Mucosa of gallbladder (tissue), 1 donor: ENCODE measurements at regions not wholly inside any gene's neighbourhood (a gene's known extent, or its start where the extent isn't known, plus 50 kb on each side); places are given as distances from the start of the nearest gene placed in this dataset.
"Not testable (repeated sequence)": the region's sequence is repeated elsewhere in the genome, so short reads cannot be mapped to it uniquely, and the experiment has no call there.

Experiments
- DNase-seq: peaks from one replicate; pipeline ENCODE4 v3.0.0-alpha.2; 2020; ENCODE audit warnings: low spot score
- donor health status: DM: no; HTN: no; CAD: no.

- no peak for DNase-seq
These were observed 109.3 kb upstream of the CPSF6 start for GRCh38 chr12:69130064-69130463.

DNA sequence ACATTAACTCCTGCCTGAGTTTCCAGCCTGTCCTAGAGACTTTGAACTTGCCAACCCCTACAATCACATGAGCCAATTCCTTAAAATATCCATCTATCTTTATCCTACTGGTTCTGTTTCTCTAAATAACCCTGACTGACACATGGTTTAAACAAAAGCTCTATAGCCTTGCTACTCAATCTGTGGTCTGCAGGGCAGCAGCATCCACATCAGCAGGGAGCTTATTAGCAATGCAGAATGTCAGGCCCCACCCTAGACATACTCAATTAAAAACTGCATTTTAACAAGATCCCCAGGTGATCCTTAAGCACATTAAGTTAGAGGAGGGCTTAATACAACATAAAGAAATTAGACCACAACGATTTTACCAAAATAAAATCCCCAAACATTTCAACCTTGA is 108.3 kb upstream of the CPSF6 start:
- no peak for DNase-seq

DNA sequence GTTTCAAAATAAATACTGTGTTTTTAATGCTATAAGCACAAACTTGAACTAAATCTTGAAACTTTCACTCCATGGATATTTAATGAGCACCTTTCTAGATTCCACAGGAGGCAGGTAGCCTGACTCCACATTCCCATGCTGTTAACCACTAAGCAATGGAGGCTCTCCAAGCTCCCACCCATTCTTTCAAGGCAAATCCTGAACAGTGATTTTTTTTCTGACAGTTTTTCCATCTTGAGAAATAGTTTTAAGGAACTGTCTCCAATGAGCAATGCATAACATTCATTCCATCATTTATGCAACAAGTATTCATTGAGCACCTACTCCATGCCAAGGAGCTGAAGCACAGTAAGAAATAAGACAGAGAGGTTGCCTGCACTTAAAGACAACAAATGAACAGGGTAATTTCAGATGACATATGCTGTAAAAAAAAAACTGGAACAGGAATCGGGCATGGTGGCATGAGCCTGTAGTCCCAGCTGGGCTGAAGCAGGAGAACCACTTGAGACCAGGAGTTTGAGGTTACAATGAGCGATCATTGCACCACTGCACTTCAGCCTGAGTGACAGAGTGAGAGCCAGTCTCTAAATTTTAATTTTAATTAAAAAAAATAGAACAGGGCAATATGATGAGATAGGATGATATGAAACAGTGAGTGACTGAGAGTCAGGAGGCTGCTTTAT is 102.3 kb upstream of the CPSF6 start:
- no peak for DNase-seq

GRCh38 chr12:69141074-69141473 is 98.3 kb upstream of the CPSF6 start:
- no peak for DNase-seq

- DNase-seq: no peak
These were observed 90.1 kb upstream of the CPSF6 start for GRCh38 chr12:69149270-69149669.

GRCh38 chr12:69150083-69150795 is 89.1 kb upstream of the CPSF6 start:
- no peak for DNase-seq

DNA sequence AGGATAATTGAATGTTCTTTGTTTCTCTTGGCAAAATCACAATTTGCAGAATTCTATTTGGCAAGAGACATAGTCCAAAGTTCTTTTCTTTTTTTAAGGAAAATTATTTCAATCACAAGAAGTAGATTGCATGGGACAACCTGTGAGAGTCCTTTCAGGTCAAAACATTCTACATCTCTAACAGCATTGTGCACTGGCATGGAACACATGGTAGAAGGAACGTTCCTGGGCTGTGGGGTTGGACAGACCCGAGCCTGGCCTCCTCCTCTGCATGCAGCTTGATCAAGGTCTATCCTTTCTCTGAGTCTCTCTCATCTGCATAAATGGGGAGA is 88.6 kb upstream of the CPSF6 start:
- DNase-seq: no peak

GRCh38 chr12:69151254-69151764 is 88.1 kb upstream of the CPSF6 start:
- peak; percentile 42 for DNase-seq

DNA sequence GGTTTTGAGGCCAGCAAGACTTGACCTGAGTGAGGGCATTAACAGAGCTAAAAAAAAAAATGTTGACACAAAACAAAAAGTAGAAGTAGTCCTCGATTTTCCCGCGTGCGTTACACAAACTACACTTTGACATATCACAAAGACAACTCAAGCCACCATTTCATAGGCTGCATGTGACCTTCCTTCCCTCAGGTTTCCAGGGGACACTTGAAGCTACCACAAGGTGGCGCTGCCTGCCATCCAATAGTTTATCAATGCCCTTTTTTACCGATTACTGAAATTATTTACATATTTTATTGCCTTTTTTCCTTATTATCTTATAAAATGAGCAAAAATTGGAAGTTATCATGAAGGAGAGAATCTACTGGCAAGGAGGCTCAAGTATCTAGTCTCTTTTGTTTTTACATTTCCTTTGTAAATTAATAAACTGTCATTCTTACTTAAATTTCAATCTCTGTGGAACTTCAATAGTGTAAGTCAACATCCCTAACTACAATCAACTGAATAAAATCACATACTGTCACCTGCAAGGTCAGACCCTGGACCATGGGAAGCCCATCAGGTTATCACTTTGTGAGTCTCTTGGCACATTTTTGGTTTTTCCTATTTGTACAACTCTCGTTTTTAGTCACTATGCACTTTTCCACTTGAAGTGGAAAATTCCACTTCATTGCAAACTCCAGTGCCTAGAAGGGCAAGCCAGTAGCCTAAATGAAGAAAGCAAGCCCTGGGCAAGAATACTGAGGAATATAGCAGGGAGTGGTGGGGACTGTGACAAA is 84.6 kb upstream of the CPSF6 start:
- DNase-seq: peak; percentile 69

GRCh38 chr12:69157023-69157655 is 82.2 kb upstream of the CPSF6 start:
- peak; percentile 86 for DNase-seq

DNA sequence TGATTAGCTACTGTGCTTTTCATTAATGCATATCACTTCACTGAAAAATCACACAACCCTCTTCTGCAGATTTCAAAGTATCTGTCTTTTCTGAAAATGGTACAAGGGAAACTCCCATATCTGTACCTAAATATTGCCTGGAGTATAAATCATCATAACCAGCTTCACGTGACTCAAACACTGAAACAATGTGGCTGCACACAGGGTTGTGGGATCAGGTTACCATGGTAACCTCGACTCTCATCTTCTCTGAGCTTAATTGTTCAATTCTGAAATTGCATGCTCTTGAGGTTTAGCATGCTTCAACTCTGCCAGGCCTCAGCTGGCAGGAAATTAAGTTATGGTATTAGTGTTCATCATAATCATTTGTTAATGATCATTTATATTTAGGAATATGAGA is 77.5 kb upstream of the CPSF6 start:
- no peak for DNase-seq

DNA sequence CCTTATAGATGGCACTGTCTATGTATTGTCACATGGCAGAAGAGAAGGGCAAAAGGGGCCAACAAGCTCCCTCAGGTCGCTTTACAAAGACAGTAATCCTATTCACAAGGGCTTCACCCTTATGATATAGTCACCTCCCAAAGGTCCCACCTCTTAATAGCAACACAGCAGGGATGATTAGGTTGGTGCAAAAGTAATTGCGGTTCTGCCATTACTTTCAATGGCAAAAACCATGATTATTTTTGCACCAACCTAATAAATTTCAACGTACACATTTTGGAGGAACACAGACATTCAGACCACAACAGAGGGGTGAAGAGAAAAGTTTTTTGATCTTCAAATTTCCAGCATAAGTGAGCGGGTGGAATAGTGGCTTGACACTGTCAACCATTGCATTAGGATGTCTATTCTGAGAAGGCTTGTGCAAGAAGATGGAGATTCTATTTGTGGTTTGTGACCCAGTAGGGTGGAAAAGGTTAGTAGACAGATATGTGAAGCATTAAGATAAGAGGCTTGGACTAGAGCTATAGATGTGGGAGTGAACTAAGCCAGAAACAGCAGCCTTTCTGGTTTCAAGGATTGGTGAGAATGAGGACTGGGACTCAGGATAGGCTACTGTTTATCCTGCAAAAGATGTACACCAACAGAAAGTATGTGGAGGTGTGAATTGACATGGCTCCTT is 75.5 kb upstream of the CPSF6 start:
- no peak for DNase-seq

- no peak for DNase-seq
These were observed 71.7 kb upstream of the CPSF6 start for GRCh38 chr12:69167648-69168165.

GRCh38 chr12:69168363-69168762 is 71.0 kb upstream of the CPSF6 start:
- no peak for DNase-seq

DNA sequence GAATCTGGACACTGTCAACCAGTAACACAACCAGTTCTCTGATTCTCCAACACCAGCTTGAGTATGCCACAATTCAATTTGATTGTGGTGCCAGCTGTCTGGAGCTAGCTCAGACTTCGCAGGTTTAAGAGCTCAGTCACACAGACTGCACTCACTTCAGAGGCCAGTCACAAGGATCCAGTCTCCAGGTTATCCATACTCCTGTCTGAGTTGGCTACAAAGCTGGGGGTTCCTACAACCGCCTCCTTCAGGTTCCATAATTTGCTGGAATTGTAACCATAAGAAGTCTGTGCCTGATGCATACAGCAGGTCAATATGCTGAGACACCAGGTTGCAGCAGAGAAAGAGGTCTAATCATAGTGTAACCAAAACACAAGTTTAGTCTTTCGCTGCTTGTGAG is 70.5 kb upstream of the CPSF6 start:
- no peak for DNase-seq

GRCh38 chr12:69170293-69170692 is 69.1 kb upstream of the CPSF6 start:
- DNase-seq: no peak

DNA sequence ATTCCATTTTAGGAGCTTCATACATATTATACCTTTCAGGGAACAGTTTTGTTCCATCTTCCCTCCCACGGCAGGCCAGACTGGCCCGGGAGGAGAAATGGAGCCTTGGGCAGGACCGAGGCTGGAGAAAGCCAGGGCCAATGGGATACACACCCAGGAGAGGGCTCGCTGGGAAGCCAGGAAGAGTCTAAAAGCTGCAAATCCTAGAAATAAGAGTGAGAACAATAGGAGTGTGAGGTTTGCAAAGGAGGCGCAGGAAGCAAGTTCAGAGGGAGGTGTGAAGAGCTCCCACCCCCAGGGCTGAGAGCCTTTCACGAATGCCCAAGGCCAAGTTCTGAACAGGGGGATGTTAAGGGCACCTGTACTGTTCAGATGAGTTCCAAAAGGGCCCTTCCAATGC is 67.5 kb upstream of the CPSF6 start:
- DNase-seq: no peak

DNA sequence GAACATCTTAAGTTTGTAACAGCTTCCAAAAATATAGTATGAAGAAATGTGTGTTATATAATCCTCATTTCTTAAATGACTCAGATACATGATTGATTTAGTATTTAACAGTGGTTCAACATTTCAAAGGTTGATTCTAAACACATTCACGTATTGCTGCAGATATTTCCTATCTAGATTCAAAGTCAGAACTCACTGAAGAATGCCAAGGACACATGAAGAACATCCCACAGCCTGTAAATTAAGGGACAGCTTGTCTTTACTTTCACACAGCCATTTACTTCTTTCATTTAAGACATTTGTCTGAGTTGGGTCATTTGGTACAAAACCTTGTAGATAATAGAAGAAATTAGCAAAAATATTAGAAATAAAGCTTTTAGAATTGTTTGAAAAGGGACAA is 66.9 kb upstream of the CPSF6 start:
- DNase-seq: no peak

- no peak for DNase-seq
These were observed 66.0 kb upstream of the CPSF6 start for GRCh38 chr12:69173368-69173767.

DNA sequence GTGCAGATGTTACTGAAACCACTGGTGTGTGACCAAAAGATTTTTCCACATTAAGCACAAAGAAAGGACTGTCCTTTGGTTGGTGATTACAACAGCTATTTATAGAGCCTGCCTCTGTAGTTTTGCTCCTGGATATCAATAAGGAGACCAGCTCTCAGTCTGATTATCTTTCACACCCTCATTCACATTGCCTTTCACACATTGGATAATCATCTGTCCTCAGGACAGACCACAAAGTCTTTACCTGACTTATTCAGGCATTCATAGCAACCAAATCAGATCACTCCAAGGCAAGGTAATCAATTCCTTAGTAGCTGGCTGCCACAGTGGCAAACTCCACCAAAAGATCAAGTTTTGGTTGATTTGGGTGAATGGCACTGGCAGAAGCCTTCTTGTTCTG is 59.6 kb upstream of the CPSF6 start:
- no peak for DNase-seq

DNA sequence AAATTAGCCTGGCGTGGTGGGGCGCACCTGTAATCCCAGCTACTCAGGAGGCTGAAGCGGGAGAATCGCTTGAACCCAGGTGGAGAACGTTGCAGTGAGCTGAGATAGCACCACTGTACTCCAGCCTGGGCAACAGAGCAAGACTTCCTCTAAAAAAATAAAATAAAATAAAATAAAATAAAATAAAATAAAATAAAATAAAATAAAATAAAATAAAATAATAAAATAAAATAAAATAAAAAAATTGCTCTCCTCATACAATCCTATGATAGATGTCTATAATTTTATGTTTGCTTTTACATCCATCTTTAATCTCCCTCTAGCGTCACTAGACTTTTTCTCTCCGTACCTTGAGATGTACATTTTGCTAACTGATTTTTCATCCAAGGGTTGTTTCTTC is 51.8 kb upstream of the CPSF6 start:
- DNase-seq: not testable (repeated sequence)
